ENCODE measurements at regions not wholly inside any gene's neighbourhood (a gene's known extent, or its start where the extent isn't known, plus 50 kb on each side); places are given as distances from the start of the nearest gene placed in this dataset.

DNA sequence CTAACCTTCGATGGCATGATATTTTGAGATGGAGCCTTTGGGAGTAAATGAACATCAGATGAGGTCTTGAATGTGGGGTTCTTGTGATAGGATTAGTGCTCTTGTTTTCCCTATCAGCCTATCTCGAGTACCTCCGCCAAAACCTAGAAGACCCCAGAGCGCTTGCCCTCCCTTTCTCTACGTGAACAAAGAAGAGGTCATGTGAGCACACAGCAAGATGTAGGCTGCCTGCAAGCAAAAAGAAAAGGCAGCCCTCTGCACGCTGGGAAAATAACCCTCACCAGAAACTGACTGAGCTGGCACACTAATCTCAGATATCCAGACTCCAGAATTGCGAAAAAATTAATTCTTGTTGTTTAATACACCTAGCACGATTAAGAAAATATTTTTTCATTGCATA lies 799.8 kb upstream of the SLC10A2 start:
- TF ChIP-seq, protein P1, sequence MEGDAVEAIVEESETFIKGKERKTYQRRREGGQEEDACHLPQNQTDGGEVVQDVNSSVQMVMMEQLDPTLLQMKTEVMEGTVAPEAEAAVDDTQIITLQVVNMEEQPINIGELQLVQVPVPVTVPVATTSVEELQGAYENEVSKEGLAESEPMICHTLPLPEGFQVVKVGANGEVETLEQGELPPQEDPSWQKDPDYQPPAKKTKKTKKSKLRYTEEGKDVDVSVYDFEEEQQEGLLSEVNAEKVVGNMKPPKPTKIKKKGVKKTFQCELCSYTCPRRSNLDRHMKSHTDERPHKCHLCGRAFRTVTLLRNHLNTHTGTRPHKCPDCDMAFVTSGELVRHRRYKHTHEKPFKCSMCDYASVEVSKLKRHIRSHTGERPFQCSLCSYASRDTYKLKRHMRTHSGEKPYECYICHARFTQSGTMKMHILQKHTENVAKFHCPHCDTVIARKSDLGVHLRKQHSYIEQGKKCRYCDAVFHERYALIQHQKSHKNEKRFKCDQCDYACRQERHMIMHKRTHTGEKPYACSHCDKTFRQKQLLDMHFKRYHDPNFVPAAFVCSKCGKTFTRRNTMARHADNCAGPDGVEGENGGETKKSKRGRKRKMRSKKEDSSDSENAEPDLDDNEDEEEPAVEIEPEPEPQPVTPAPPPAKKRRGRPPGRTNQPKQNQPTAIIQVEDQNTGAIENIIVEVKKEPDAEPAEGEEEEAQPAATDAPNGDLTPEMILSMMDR (IDR thresholded peaks at IDR 0.05 in 2 of 3, conservative IDR thresholded peaks at IDR 0.05 in 1 of 3; ENCODE audit: borderline replicate concordance in 1 of 3, insufficient read depth in 1 of 3, low read depth in 2 of 3, low read length in 2 of 3): no peak
- TF ChIP-seq POLR2A (IDR thresholded peaks at IDR 0.05; ENCODE audit: borderline replicate concordance, extremely low read depth, insufficient read depth, insufficient read length): no peak
- TF ChIP-seq, protein P2, sequence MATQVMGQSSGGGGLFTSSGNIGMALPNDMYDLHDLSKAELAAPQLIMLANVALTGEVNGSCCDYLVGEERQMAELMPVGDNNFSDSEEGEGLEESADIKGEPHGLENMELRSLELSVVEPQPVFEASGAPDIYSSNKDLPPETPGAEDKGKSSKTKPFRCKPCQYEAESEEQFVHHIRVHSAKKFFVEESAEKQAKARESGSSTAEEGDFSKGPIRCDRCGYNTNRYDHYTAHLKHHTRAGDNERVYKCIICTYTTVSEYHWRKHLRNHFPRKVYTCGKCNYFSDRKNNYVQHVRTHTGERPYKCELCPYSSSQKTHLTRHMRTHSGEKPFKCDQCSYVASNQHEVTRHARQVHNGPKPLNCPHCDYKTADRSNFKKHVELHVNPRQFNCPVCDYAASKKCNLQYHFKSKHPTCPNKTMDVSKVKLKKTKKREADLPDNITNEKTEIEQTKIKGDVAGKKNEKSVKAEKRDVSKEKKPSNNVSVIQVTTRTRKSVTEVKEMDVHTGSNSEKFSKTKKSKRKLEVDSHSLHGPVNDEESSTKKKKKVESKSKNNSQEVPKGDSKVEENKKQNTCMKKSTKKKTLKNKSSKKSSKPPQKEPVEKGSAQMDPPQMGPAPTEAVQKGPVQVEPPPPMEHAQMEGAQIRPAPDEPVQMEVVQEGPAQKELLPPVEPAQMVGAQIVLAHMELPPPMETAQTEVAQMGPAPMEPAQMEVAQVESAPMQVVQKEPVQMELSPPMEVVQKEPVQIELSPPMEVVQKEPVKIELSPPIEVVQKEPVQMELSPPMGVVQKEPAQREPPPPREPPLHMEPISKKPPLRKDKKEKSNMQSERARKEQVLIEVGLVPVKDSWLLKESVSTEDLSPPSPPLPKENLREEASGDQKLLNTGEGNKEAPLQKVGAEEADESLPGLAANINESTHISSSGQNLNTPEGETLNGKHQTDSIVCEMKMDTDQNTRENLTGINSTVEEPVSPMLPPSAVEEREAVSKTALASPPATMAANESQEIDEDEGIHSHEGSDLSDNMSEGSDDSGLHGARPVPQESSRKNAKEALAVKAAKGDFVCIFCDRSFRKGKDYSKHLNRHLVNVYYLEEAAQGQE (IDR thresholded peaks at IDR 0.05; ENCODE audit: low read depth): no peak
- no peak for TF ChIP-seq RAD21 (IDR thresholded peaks at IDR 0.05; ENCODE audit: low read depth)
- no peak for TF ChIP-seq ZNF274 (IDR thresholded peaks at IDR 0.05; ENCODE audit: low read depth, low read length)
- TF ChIP-seq EZH2 (IDR thresholded peaks at IDR 0.05): no peak
- TF ChIP-seq POLR2AphosphoS5 (IDR thresholded peaks at IDR 0.05; ENCODE audit: low read depth, low read length): no peak
- TF ChIP-seq EZH2phosphoT487 (IDR thresholded peaks at IDR 0.05; ENCODE audit: borderline replicate concordance): no peak

All from HCT116 (cell line).